ENCODE measurements at regions not wholly inside any gene's neighbourhood (a gene's known extent, or its start where the extent isn't known, plus 50 kb on each side); places are given as distances from the start of the nearest gene placed in this dataset.

- Histone ChIP-seq H3K4me3 (ENCODE audit: low read length) (no peak overlapping the region), H3K27me3 (ENCODE audit: insufficient read depth, low read depth, low read length) (no peaks in the 10 kb centered on the region), H2AFZ (ENCODE audit: low read depth, low read length) (no peak overlapping the region), H3F3A (ENCODE audit: insufficient read depth, low read length, poor library complexity, severe bottlenecking) (no peaks in the 10 kb centered on the region), H3K4me2 (ENCODE audit: low read length) (no peak overlapping the region), H3K9ac (ENCODE audit: low read length) (no peak overlapping the region), H4K20me1 (ENCODE audit: insufficient read depth) (no peaks in the 10 kb centered on the region), H3K79me2 (replicated peaks; ENCODE audit: insufficient read depth, low read length) (no peaks in the 10 kb centered on the region), H3K36me3 (ENCODE audit: insufficient read depth, low read length) (no peaks in the 10 kb centered on the region), H3K9me2 (ENCODE audit: insufficient read depth, low read length) (no peaks in the 10 kb centered on the region), H3K9me3 (ENCODE audit: low read length) (no peaks in the 10 kb centered on the region), H3K27ac (ENCODE audit: low read length) (peak overlapping the region; percentile 55)
- peak; percentile 90 for TF ChIP-seq EP300 (conservative IDR thresholded peaks at IDR 0.05; ENCODE audit: poor library complexity, severe bottlenecking)
- TF ChIP-seq POLR2AphosphoS5 (IDR thresholded peaks at IDR 0.05): peak; percentile 87
- no peak for TF ChIP-seq SMC3 (conservative IDR thresholded peaks at IDR 0.05; ENCODE audit: poor library complexity)
- TF ChIP-seq CTCF (IDR thresholded peaks at IDR 0.05; ENCODE audit: poor library complexity, severe bottlenecking): no peak
Measured at GRCh38 chr3:59127071-59127470, 77.2 kb upstream of the CFAP20DC start.

GRCh38 chr3:59126446-59126845 is 76.6 kb upstream of the CFAP20DC start:
- H3K4me2 ChIP-seq (ENCODE audit: low read length): no peak overlapping the region
- no peak for TF ChIP-seq POLR2AphosphoS5 (IDR thresholded peaks at IDR 0.05)
- TF ChIP-seq SMC3 (conservative IDR thresholded peaks at IDR 0.05; ENCODE audit: poor library complexity): no peak
- TF ChIP-seq MXI1 (conservative IDR thresholded peaks at IDR 0.05; ENCODE audit: poor library complexity, severe bottlenecking): no peak
- no peak for TF ChIP-seq EP300 (conservative IDR thresholded peaks at IDR 0.05; ENCODE audit: poor library complexity, severe bottlenecking)
- TF ChIP-seq EZH2 (IDR thresholded peaks at IDR 0.05; ENCODE audit: borderline replicate concordance, insufficient read depth, low read length, poor library complexity, severe bottlenecking): no peak
- no peak for TF ChIP-seq RAD21 (conservative IDR thresholded peaks at IDR 0.05)
- no peak for TF ChIP-seq CTCF (IDR thresholded peaks at IDR 0.05; ENCODE audit: poor library complexity, severe bottlenecking)
- no peak for TF ChIP-seq REST (IDR thresholded peaks at IDR 0.05; ENCODE audit: borderline replicate concordance)
- no peak for TF ChIP-seq TAF1 (IDR thresholded peaks at IDR 0.05; ENCODE audit: low read depth)
- H3K79me2 ChIP-seq (replicated peaks; ENCODE audit: insufficient read depth, low read length): no peaks in the 10 kb centered on the region
- no peaks in the 10 kb centered on the region for H3K9me3 ChIP-seq (ENCODE audit: low read length)
- H3K27me3 ChIP-seq (ENCODE audit: insufficient read depth, low read depth, low read length): no peaks in the 10 kb centered on the region
- no peak overlapping the region for H2AFZ ChIP-seq (ENCODE audit: low read depth, low read length)
- no peak overlapping the region for H3K9ac ChIP-seq (ENCODE audit: low read length)
- no peaks in the 10 kb centered on the region for H3K36me3 ChIP-seq (ENCODE audit: insufficient read depth, low read length)
- H3K9me2 ChIP-seq (ENCODE audit: insufficient read depth, low read length): no peaks in the 10 kb centered on the region
- H3F3A ChIP-seq (ENCODE audit: insufficient read depth, low read length, poor library complexity, severe bottlenecking): no peaks in the 10 kb centered on the region
- no peak overlapping the region for H3K4me3 ChIP-seq (ENCODE audit: low read length)
- H3K27ac ChIP-seq (ENCODE audit: low read length): peak overlapping the region; percentile 55
- H4K20me1 ChIP-seq (ENCODE audit: insufficient read depth): no peaks in the 10 kb centered on the region

Measured in neural cell (in vitro differentiated cells).